NCI-H1436 treated with DMSO at 0.1 percent for 48 hours (cell line): ENCODE measurements at regions not wholly inside any gene's neighbourhood (a gene's known extent, or its start where the extent isn't known, plus 50 kb on each side); places are given as distances from the start of the nearest gene placed in this dataset.

Experiments used
- DNase-seq: peaks from one replicate; lab custom pipeline; 2025; lab: John Stamatoyannopoulos, UW

GRCh38 chr2:23199115-23199918 is 185.7 kb upstream of the KLHL29 start:
- no peak for DNase-seq

- DNase-seq: no peak
Observed at GRCh38 chr2:23200068-23200786, 184.8 kb upstream of the KLHL29 start.

DNA sequence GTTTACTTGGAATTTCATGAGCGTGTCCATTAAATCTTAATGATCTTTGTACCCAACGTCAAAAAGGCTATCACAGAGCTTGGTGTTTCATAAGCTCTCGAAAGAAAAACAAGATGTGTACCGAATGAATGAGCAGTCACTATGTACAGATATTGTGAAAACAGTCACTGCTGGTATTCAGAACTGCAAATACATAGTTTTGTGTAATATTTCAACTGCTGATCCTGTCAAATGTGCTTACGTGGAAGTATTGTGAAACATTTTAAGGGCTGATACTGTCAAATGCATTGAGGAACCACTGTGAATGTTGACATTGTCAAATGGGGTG is 184.2 kb upstream of the KLHL29 start:
- no peak for DNase-seq

- DNase-seq: no peak
Observed at GRCh38 chr2:23203383-23203782, 181.6 kb upstream of the KLHL29 start.

DNA sequence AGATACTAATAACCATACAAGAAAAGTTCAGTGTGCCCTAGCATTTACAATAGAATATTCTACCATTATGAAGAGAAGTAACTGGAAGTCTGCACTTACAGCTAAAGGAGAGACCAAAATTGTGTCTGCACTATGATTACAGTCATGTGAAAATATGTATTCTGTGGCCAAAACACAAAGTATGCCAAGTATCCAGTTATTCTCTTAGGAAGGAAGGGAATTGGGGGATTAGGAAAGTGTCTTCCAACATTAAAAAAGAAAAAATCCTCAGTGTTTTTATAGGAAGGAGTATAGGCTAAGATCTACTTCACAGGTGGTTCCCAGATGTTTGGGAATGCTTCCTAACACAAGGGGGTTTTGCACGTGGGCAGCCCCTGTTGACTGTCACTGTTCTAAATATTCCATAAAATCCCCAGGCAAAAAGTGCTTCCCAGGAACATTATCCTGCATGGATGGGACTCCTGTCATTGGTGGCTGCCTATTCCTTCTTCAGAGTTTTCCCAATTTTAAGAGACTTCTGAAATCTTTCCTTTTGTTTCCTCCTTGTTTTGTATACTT is 180.2 kb upstream of the KLHL29 start:
- DNase-seq: no peak

- no peak for DNase-seq
Observed at GRCh38 chr2:23206650-23207049, 178.3 kb upstream of the KLHL29 start.

- no peak for DNase-seq
Observed at GRCh38 chr2:23207871-23208270, 177.1 kb upstream of the KLHL29 start.

- no peak for DNase-seq
Observed at GRCh38 chr2:23208339-23208738, 176.6 kb upstream of the KLHL29 start.

GRCh38 chr2:23209059-23209458 is 175.9 kb upstream of the KLHL29 start:
- no peak for DNase-seq

DNA sequence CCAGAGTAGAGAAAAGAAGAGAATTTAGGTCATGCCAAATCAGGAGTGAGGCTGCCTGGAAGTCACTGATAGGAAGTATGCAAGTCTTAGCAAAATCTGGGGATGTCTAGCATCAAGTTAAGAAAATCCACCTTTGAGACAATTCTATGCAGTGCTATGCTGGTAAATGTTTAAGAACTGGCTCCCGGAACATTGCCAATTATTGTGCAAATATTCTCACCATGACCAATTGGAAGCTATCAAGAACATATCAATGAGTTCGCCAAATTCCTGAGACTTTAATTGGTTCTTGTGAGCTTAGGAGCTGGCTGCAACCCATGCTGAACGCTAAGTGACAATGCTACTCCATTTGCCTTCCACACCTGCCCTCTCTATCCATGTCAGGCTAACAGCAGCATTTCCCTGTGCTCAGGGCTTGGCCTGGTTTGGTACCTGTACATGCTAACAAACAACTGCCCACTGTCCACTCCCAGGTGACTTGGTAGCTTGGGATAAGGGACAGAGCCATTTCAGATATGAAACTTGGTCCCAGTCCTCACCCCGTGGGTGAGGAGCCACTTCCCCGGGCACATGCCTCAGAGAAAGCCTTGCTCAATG is 172.9 kb upstream of the KLHL29 start:
- no peak for DNase-seq

- DNase-seq: no peak
Observed at GRCh38 chr2:23213196-23213595, 171.8 kb upstream of the KLHL29 start.

GRCh38 chr2:23215016-23215415 is 170.0 kb upstream of the KLHL29 start:
- no peak for DNase-seq

- no peak for DNase-seq
Observed at GRCh38 chr2:23219666-23220065, 165.3 kb upstream of the KLHL29 start.

GRCh38 chr2:23220513-23221094 is 164.4 kb upstream of the KLHL29 start:
- DNase-seq: no peak

DNA sequence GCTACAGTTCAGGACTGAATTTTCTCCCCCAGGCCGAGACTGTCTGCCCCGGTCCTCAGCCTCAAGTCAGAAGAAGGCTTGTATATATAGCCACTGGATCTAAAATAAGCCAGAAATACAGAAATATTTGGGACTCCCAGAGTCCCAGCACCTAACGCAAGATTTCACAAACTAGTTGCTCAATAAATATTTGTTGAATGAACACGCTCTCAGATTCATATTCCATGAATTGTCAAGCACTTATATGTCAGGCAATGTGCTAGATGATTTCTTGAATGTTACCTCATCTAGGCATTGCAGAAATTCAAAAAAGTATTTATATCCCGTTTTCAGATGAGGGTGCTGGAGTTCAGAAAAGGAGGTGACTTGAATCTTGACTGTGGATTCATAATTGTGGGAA is 163.7 kb upstream of the KLHL29 start:
- DNase-seq: no peak

GRCh38 chr2:23221901-23222300 is 163.1 kb upstream of the KLHL29 start:
- no peak for DNase-seq

GRCh38 chr2:23230885-23231284 is 154.1 kb upstream of the KLHL29 start:
- DNase-seq: no peak

GRCh38 chr2:23231865-23232264 is 153.1 kb upstream of the KLHL29 start:
- no peak for DNase-seq

- no peak for DNase-seq
Observed at GRCh38 chr2:23235292-23235691, 149.7 kb upstream of the KLHL29 start.

GRCh38 chr2:23235736-23236135 is 149.2 kb upstream of the KLHL29 start:
- no peak for DNase-seq

- DNase-seq: no peak
Observed at GRCh38 chr2:23237147-23237546, 147.8 kb upstream of the KLHL29 start.

GRCh38 chr2:23238011-23238657 is 146.8 kb upstream of the KLHL29 start:
- DNase-seq: no peak
